H9 (cell line): ENCODE measurements at regions not wholly inside any gene's neighbourhood (a gene's known extent, or its start where the extent isn't known, plus 50 kb on each side); places are given as distances from the start of the nearest gene placed in this dataset.

Experiments used
- DNase-seq: peaks from one replicate; pipeline ENCODE4 v3.0.0-alpha.2; 2017
- H2AFZ ChIP-seq: one replicate; pipeline ENCODE4 v1.6.1; 2013; ENCODE audit warnings: mild to moderate bottlenecking, low read length, control low read depth, moderate library complexity
- H2AK5ac ChIP-seq: 2 replicates; pipeline ENCODE4 v1.6.1; 2013; ENCODE audit warnings: low read length, control low read depth, mixed read lengths; ENCODE audit not compliant: insufficient read length
- H2BK120ac ChIP-seq: one replicate; pipeline ENCODE4 v1.6.1; 2013; ENCODE audit warnings: low read depth, mild to moderate bottlenecking, low read length, control low read depth, inconsistent platforms; ENCODE audit not compliant: poor library complexity, severe bottlenecking
- H2BK12ac ChIP-seq: 2 replicates; pipeline ENCODE4 v1.6.1; 2013; ENCODE audit warnings: low read length, control low read depth, mixed read lengths, low read depth; ENCODE audit not compliant: insufficient read length
- H2BK15ac ChIP-seq: 2 replicates; pipeline ENCODE4 v1.6.1; 2013; ENCODE audit warnings: low read depth, low read length, control low read depth
- H2BK20ac ChIP-seq: one replicate; pipeline ENCODE4 v1.6.1; 2013; ENCODE audit warnings: low read depth, mild to moderate bottlenecking, low read length, control low read depth, inconsistent platforms; ENCODE audit not compliant: poor library complexity, severe bottlenecking
- H2BK5ac ChIP-seq: 2 replicates; pipeline ENCODE4 v1.6.1; 2013; ENCODE audit warnings: low read length, control low read depth, mixed read lengths; ENCODE audit not compliant: insufficient read length
- H3K14ac ChIP-seq: 2 replicates; pipeline ENCODE4 v1.6.1; 2013; ENCODE audit warnings: low read length, control low read depth; ENCODE audit not compliant: insufficient read depth
- H3K18ac ChIP-seq: 2 replicates; pipeline ENCODE4 v1.6.1; 2013; ENCODE audit warnings: low read depth, mild to moderate bottlenecking, mixed read lengths, low read length, control low read depth; ENCODE audit not compliant: insufficient read length
- H3K23ac ChIP-seq: 2 replicates; pipeline ENCODE4 v1.6.1; 2013; ENCODE audit warnings: low read length, control low read depth, mixed read lengths, low read depth; ENCODE audit not compliant: insufficient read length
- H3K23me2 ChIP-seq: 2 replicates; pipeline ENCODE4 v1.6.1; 2013; ENCODE audit warnings: low read depth, mild to moderate bottlenecking, mixed read lengths, low read length, control low read depth; ENCODE audit not compliant: insufficient read length, poor library complexity, severe bottlenecking
- H3K27ac ChIP-seq: 2 replicates; pipeline ENCODE4 v1.5.1; 2013; ENCODE audit warnings: low read length, control low read depth, mixed read lengths, low read depth; ENCODE audit not compliant: insufficient read length
- H3K27me3 ChIP-seq: 2 replicates; pipeline ENCODE4 v1.6.1; 2013; ENCODE audit warnings: low read length, control low read depth, inconsistent platforms; ENCODE audit not compliant: insufficient read depth
- H3K4ac ChIP-seq: 2 replicates; pipeline ENCODE4 v1.6.1; 2013; ENCODE audit warnings: low read depth, mild to moderate bottlenecking, control low read depth, inconsistent platforms, low read length, moderate library complexity
- H3K4me1 ChIP-seq: 2 replicates; pipeline ENCODE4 v1.6.1; 2013; ENCODE audit warnings: low read length, control low read depth, inconsistent platforms; ENCODE audit not compliant: insufficient read depth
- H3K4me2 ChIP-seq: 2 replicates; pipeline ENCODE4 v1.6.1; 2013; ENCODE audit warnings: low read length, control low read depth, mixed read lengths; ENCODE audit not compliant: insufficient read length, insufficient read depth
- H3K56ac ChIP-seq: 2 replicates; pipeline ENCODE4 v1.6.1; 2013; ENCODE audit warnings: low read depth, mild to moderate bottlenecking, mixed read lengths, low read length, control low read depth; ENCODE audit not compliant: insufficient read length
- H3K79me1 ChIP-seq: 2 replicates; pipeline ENCODE4 v1.6.1; 2013; ENCODE audit warnings: low read depth, mild to moderate bottlenecking, moderate library complexity, low read length, control low read depth, inconsistent platforms; ENCODE audit not compliant: insufficient read depth, poor library complexity, severe bottlenecking
- H3K79me2 ChIP-seq: 2 replicates; pipeline ENCODE4 v1.6.1; 2013; ENCODE audit warnings: low read length, control low read depth, inconsistent platforms; ENCODE audit not compliant: insufficient read depth
- H3K9ac ChIP-seq: 2 replicates; pipeline ENCODE4 v1.6.1; 2013; ENCODE audit warnings: low read length, control low read depth, mixed read lengths; ENCODE audit not compliant: insufficient read length; ENCODE audit errors: extremely low read depth
- H3K9me3 ChIP-seq: one replicate; pipeline ENCODE4 v1.6.1; 2013; ENCODE audit warnings: low read depth, low read length, inconsistent platforms; ENCODE audit not compliant: control insufficient read depth
- H3T11ph ChIP-seq: one replicate; pipeline ENCODE4 v1.6.1; 2013; ENCODE audit warnings: mild to moderate bottlenecking, low read length, control low read depth, inconsistent platforms
- H4K20me1 ChIP-seq: one replicate; pipeline ENCODE4 v1.6.1; 2013; ENCODE audit not compliant: control insufficient read depth, insufficient read length, insufficient read depth
- H4K5ac ChIP-seq: 2 replicates; pipeline ENCODE4 v1.6.1; 2013; ENCODE audit warnings: low read depth, mild to moderate bottlenecking, mixed read lengths, low read length, control low read depth; ENCODE audit not compliant: insufficient read length
- H4K8ac ChIP-seq: replicated peaks from 2 replicates; pipeline ENCODE4 v1.6.1; 2013; ENCODE audit warnings: low read length, control low read depth, mixed read lengths, low read depth; ENCODE audit not compliant: insufficient read length
- H4K91ac ChIP-seq: 2 replicates; pipeline ENCODE4 v1.6.1; 2013; ENCODE audit warnings: low read depth, mild to moderate bottlenecking, moderate library complexity, mixed read lengths, low read length, control low read depth; ENCODE audit not compliant: insufficient read length
- H3K27ac Mint-ChIP-seq, 3 experiments: 2 replicates in 2 of 3; 3 replicates in 1 of 3; pipeline ENCODE4 v1.8.0; 2020 to 2021; ENCODE audit warnings: mixed read lengths in 3 of 3, mild to moderate bottlenecking in 1 of 3, moderate library complexity in 1 of 3
- H3K27me3 Mint-ChIP-seq: 2 replicates; pipeline ENCODE4 v1.8.0; 2021; ENCODE audit warnings: low read depth, mild to moderate bottlenecking, moderate library complexity, mixed read lengths
- H3K36me3 Mint-ChIP-seq, 3 experiments: 2 replicates in 2 of 3; 3 replicates in 1 of 3; pipeline ENCODE4 v1.8.0; 2020 to 2021; ENCODE audit warnings: low read depth in 3 of 3, mixed read lengths in 3 of 3; ENCODE audit not compliant: insufficient read depth in 1 of 3
- H3K4me1 Mint-ChIP-seq, 2 experiments: 2 replicates each; pipeline ENCODE4 v1.8.0; 2020; ENCODE audit warnings: mixed read lengths in 2 of 2
- H3K4me3 Mint-ChIP-seq, 2 experiments: 2 replicates in 1 of 2; 3 replicates in 1 of 2; pipeline ENCODE4 v1.8.0; 2020 to 2021; ENCODE audit warnings: mild to moderate bottlenecking in 2 of 2, mixed read lengths in 2 of 2, moderate library complexity in 1 of 2
- H3K9me3 Mint-ChIP-seq, 2 experiments: 2 replicates in 1 of 2; 3 replicates in 1 of 2; pipeline ENCODE4 v1.8.0; 2020; ENCODE audit warnings: mild to moderate bottlenecking in 2 of 2, mixed read lengths in 2 of 2, moderate library complexity in 1 of 2
- CTCF ChIP-seq: fragments of 200-600 bp; sonication (generic); conservative IDR thresholded peaks from 3 replicates; pipeline ENCODE4 v1.8.0; 2021; ENCODE audit warnings: antibody characterized with exemption, mild to moderate bottlenecking
- WGBS: extraction: QIAGEN DNeasy Blood & Tissue Kit; methylation state at CpG from one replicate; pipeline ENCODE4 v1.1.7; 2013; ENCODE audit warnings: missing lambda C conversion rate, low lambda C conversion rate, mixed read lengths; ENCODE audit not compliant: insufficient read length; ENCODE audit errors: extremely low coverage; 5-methylcytosine and 5-hydroxymethylcytosine counted together

GRCh38 chr16:47944589-47944988 lies 211.2 kb downstream of the ABCC12 start:
- no peak overlapping the region for H3K4me3 Mint-ChIP-seq
- Histone ChIP-seq H2AFZ (no peak overlapping the region), H3K4ac (no peak overlapping the region), H3K27me3 (no peaks in the 10 kb centered on the region), H3K18ac (no peak overlapping the region), H3K23me2 (no peaks in the 10 kb centered on the region), H2BK12ac (no peak overlapping the region), H3K79me1 (no peaks in the 10 kb centered on the region), H3K27ac (no peak overlapping the region), H3K9ac (no peak overlapping the region), H3T11ph (no peak overlapping the region), H3K14ac (no peak overlapping the region), H4K91ac (no peak overlapping the region), H3K23ac (no peak overlapping the region), H3K9me3 (no peaks in the 10 kb centered on the region), H2BK120ac (no peak overlapping the region), H2BK20ac (no peak overlapping the region), H4K5ac (no peak overlapping the region), H3K4me1 (no peaks in the 10 kb centered on the region), H4K8ac (no peak overlapping the region), H2BK15ac (no peak overlapping the region), H3K4me2 (no peak overlapping the region), H2BK5ac (no peak overlapping the region), H4K20me1 (no peaks in the 10 kb centered on the region), H3K56ac (no peak overlapping the region), H3K79me2 (no peaks in the 10 kb centered on the region), H2AK5ac (no peak overlapping the region)
- peaks cover 9 to 15% of the 10 kb centered on the region in 2 experiments for H3K4me1 Mint-ChIP-seq
- no CpG with 5 or more reads among the region's 10 CpGs for WGBS
- no peaks in the 10 kb centered on the region; a peak in 2 of 5 replicates for H3K9me3 Mint-ChIP-seq
- H3K27me3 Mint-ChIP-seq, result peaks cover 5% of the 10 kb centered on the region
- no peak for DNase-seq
- no peak overlapping the region for H3K27ac Mint-ChIP-seq
- no peak for TF ChIP-seq CTCF
- H3K36me3 Mint-ChIP-seq, result peaks cover 0 to 2% (median 0%) of the 10 kb centered on the region in 3 experiments; a peak in 1 of 7 replicates
